AG04449 (cell line): ENCODE measurements at regions not wholly inside any gene's neighbourhood (a gene's known extent, or its start where the extent isn't known, plus 50 kb on each side); places are given as distances from the start of the nearest gene placed in this dataset.

ENCODE experiments used
- CTCF ChIA-PET: fragments of 350-600 bp; formaldehyde crosslinking; extraction: SDS; loops from one replicate; lab custom pipeline; 2021; ENCODE audit warnings: antibody characterized with exemption; lab: Yijun Ruan, JAX
- POLR2A ChIA-PET: fragments of 400-600, 350-600 bp; formaldehyde crosslinking; extraction: SDS; loops from one replicate; lab custom pipeline; 2020; ENCODE audit warnings: antibody characterized with exemption, inconsistent platforms; lab: Yijun Ruan, JAX
- DNase-seq: peaks from one replicate; pipeline ENCODE4 v3.0.0-alpha.2; 2010; ENCODE audit warnings: low read depth, low spot score
- H3K4me3 ChIP-seq: 2 replicates; pipeline ENCODE4 v1.5.1; 2011; ENCODE audit warnings: low read depth, mild to moderate bottlenecking, control low read depth, low read length
- TF ChIP-seq, protein P1 (sequence below): IDR thresholded peaks from one replicate; pipeline ENCODE4 v1.5.1; 2011; ENCODE audit warnings: mild to moderate bottlenecking, moderate library complexity, low read length, control low read depth, inconsistent platforms; ENCODE audit not compliant: insufficient read depth; ENCODE audit errors: missing control alignments

DNA sequence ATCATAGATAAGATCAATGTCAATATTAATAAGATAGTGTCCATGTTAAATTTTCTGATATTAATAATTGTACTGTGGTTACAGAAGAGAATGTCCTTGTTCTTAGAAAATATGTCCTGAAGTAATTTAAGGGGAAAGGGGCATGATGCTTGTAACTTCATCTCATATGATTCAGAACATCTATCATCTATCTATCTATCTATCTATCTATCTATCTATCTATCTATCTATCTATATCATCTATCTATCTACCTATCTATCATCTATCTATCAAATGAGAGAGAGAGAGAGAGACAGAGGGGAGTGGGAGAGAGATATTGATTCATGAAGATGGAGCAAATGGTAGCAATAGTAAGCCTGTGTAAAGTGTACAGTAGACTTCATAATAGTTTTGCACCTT is 124.8 kb upstream of the FAT1 start:
- H3K4me3 ChIP-seq: no peak overlapping the region
- CTCF ChIA-PET: no interaction called here
- POLR2A ChIA-PET: no interaction called here
- no peak for DNase-seq
- TF ChIP-seq, protein P1, sequence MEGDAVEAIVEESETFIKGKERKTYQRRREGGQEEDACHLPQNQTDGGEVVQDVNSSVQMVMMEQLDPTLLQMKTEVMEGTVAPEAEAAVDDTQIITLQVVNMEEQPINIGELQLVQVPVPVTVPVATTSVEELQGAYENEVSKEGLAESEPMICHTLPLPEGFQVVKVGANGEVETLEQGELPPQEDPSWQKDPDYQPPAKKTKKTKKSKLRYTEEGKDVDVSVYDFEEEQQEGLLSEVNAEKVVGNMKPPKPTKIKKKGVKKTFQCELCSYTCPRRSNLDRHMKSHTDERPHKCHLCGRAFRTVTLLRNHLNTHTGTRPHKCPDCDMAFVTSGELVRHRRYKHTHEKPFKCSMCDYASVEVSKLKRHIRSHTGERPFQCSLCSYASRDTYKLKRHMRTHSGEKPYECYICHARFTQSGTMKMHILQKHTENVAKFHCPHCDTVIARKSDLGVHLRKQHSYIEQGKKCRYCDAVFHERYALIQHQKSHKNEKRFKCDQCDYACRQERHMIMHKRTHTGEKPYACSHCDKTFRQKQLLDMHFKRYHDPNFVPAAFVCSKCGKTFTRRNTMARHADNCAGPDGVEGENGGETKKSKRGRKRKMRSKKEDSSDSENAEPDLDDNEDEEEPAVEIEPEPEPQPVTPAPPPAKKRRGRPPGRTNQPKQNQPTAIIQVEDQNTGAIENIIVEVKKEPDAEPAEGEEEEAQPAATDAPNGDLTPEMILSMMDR: no peak

DNA sequence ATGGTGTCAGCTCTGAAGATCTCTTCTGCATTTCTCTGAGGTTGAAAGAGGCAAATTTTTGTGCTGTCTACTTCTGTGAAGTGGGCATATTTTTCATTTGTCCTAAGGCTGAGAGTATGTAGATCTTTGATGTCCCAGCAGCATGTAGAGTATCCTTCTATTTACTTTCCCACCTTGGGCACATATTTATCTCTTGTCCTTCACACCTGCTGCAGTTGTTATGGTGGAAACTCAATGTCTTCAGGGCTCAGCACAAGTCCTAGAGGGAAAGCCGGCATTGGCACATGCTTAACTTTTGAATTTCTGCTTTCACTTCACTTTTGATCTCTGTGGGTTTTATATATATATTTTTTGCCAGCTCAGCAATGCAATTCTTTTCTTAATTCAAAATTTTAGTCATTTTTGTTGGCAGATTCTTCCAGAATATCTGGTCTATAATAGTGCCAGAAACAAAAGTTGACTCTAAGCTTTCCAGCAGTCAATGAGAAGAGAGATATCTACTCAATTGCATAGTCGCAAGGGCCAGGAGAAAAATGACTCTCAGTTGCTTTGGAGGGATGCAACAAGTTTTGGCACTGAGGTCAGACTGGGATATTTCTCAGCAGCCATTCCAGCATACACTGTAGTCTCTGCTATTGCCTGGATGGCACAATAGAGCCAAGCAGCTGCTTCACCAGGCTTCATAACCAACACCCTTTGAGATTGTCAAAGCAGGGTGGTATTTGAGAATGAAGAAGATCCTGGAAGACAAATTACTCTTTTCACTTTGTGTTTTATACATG is 127.8 kb upstream of the FAT1 start:
- no peak for DNase-seq
- POLR2A ChIA-PET: no interaction called here
- H3K4me3 ChIP-seq: no peak overlapping the region
- TF ChIP-seq, protein P1: no peak
- CTCF ChIA-PET: no interaction called here

DNA sequence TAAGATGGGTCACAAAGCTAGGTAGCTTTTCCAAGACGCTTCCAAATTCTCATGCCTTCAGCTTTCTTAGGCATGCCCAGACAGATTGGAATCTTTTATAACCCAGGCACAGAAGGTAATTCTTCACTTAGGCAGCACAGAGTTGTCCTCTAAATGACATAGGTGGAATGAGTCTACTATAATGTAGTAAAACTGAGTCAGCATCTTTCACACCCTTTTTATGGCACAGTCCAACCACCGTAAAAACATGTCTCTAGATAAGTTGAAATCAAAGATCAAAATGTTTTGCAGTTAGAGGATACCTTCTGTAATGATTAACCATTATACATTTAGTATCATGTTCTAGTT is 128.4 kb upstream of the FAT1 start:
- ChIA-PET CTCF (no interaction called here), POLR2A (no interaction called here)
- no peak for DNase-seq
- TF ChIP-seq, protein P1: no peak
- H3K4me3 ChIP-seq: no peak overlapping the region

DNA sequence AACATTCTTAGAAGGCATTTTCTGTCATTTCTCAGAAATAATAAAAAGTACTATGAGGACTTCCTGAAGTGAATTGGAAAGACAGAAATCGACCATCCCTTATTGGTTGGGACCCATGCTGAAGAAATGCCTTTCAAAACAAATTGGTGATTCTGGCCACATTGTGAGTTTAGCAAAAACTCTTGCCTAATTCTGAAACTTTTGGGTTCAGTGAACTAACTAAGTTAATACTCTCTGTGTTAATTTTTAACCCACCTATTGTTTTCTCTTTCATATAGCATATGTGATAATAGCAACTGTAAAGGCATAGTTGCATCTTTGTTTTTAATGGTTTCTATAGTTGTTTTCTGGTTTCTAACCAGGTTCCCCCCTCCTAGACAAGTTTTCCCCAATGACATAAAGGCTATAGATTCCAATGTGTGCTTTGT is 129.3 kb upstream of the FAT1 start:
- DNase-seq: no peak
- CTCF ChIA-PET: no interaction called here
- TF ChIP-seq, protein P1: no peak
- POLR2A ChIA-PET: no interaction called here
- no peak overlapping the region for H3K4me3 ChIP-seq

DNA sequence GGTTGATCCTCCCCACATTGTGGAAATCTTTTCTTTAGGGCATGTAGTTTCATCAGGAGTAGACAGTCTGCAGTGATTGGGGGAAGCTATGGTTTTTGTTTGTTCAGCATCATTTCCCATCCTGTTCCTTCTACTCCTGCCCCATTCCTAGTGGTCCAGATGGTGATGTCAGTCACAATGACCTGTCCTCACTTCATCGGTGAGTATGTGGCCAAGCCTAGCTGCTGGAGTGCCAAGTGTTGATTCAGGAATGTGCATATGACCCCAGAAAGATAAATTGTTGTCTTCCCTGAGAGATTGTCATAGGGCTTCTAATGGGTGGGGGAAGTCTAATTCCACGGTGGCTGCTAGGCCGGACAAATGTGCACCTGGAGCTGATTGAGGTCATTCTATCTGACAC is 130.6 kb upstream of the FAT1 start:
- ChIA-PET POLR2A (interaction anchor here (0.6 kb wide), 1 partner anchor 440 kb away, joined by 3 read pairs; no protein-coding TSS in a partner anchor), CTCF (no interaction called here)
- H3K4me3 ChIP-seq: no peak overlapping the region
- TF ChIP-seq, protein P1: no peak
- DNase-seq: no peak

DNA sequence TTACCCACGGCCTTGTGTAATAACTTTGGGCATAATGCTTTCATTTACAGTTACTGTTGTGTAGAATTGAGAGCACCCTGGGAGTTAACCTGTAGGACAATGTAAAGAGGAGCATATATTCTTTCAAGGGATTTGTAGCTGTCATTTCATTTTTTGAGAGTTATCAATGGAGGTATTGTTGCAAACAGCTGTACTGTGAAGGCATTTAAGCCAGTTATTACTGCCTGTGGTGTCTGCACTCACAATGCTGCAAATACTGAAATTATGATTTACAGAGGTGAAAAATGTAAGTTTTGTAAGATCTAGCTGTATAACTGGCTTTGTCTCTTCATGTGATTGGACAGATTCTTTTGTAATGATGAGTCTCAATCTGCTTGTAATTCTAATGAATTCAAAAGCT is 131.5 kb upstream of the FAT1 start:
- POLR2A ChIA-PET: no interaction called here

More for the DNA sequence above, 131.5 kb upstream of the FAT1 start:
- DNase-seq: no peak
- no peak overlapping the region for H3K4me3 ChIP-seq
- TF ChIP-seq, protein P1: no peak
- CTCF ChIA-PET: no interaction called here
